Globus pallidus (tissue), 1 donor: ENCODE measurements at regions not wholly inside any gene's neighbourhood (a gene's known extent, or its start where the extent isn't known, plus 50 kb on each side); places are given as distances from the start of the nearest gene placed in this dataset.

Experiments used
- DNase-seq: peaks from one replicate; pipeline ENCODE4 v3.0.0-alpha.2; 2015; ENCODE audit warnings: low spot score

GRCh38 chr14:71362282-71362681 lies 455.0 kb downstream of the PCNX1 start:
- no peak for DNase-seq

GRCh38 chr14:71362920-71363584 lies 455.8 kb downstream of the PCNX1 start:
- DNase-seq = no peak

- no peak for DNase-seq
Measured at GRCh38 chr14:71363946-71364925, 457.0 kb downstream of the PCNX1 start.

- no peak for DNase-seq
Measured at GRCh38 chr14:71365361-71365760, 458.1 kb downstream of the PCNX1 start.

- no peak for DNase-seq
Measured at GRCh38 chr14:71366861-71367260, 459.6 kb downstream of the PCNX1 start.

GRCh38 chr14:71371711-71372396 lies 464.6 kb downstream of the PCNX1 start:
- no peak for DNase-seq

GRCh38 chr14:71372411-71372838 lies 465.2 kb downstream of the PCNX1 start:
- DNase-seq = no peak

GRCh38 chr14:71373773-71374172 lies 466.5 kb downstream of the PCNX1 start:
- no peak for DNase-seq

GRCh38 chr14:71374989-71375388 lies 467.7 kb downstream of the PCNX1 start:
- no peak for DNase-seq

GRCh38 chr14:71377099-71377498 lies 469.8 kb downstream of the PCNX1 start:
- DNase-seq = no peak

- DNase-seq = no peak
Measured at GRCh38 chr14:71380271-71380670, 473.0 kb downstream of the PCNX1 start.

- no peak for DNase-seq
Measured at GRCh38 chr14:71381814-71382213, 474.6 kb downstream of the PCNX1 start.

GRCh38 chr14:71382315-71382714 lies 475.1 kb downstream of the PCNX1 start:
- no peak for DNase-seq

GRCh38 chr14:71383510-71383909 lies 476.3 kb downstream of the PCNX1 start:
- no peak for DNase-seq

GRCh38 chr14:71384007-71384845 lies 477.0 kb downstream of the PCNX1 start:
- no peak for DNase-seq

- no peak for DNase-seq
Measured at GRCh38 chr14:71387753-71388152, 480.5 kb downstream of the PCNX1 start.

GRCh38 chr14:71388336-71388735 lies 481.1 kb downstream of the PCNX1 start:
- DNase-seq = no peak

- DNase-seq = no peak
Measured at GRCh38 chr14:71388862-71389261, 481.6 kb downstream of the PCNX1 start.

- no peak for DNase-seq
Measured at GRCh38 chr14:71394386-71394785, 487.1 kb downstream of the PCNX1 start.

- no peak for DNase-seq
Measured at GRCh38 chr14:71395151-71395604, 487.9 kb downstream of the PCNX1 start.

GRCh38 chr14:71395636-71396035 lies 488.4 kb downstream of the PCNX1 start:
- no peak for DNase-seq
